HepG2 (cell line): ENCODE measurements at regions not wholly inside any gene's neighbourhood (a gene's known extent, or its start where the extent isn't known, plus 50 kb on each side); places are given as distances from the start of the nearest gene placed in this dataset.

Experiments used
- CCAR2 ChIP-seq: fragments of 200-400 bp; formaldehyde crosslinking; optimal IDR thresholded peaks from 2 replicates; pipeline ENCODE3; 2018; ENCODE audit warnings: low read depth, mild to moderate bottlenecking, low read length, moderate library complexity
- GTF2F1 ChIP-seq: fragments of 150-350 bp; IDR thresholded peaks from 2 replicates; pipeline ENCODE4 v1.6.1; 2014; ENCODE audit warnings: low read length
- HDAC2 ChIP-seq: sonication (generic); formaldehyde crosslinking; IDR thresholded peaks from 2 replicates; pipeline ENCODE4 v1.4.0; 2020; ENCODE audit warnings: missing genetic modification reagents
- IKZF1 ChIP-seq: fragments of 450-650 bp; IDR thresholded peaks from 2 replicates; pipeline ENCODE4 v1.7.1; 2016
- NFE2L1 ChIP-seq: sonication (generic); formaldehyde crosslinking; IDR thresholded peaks from 2 replicates; pipeline ENCODE4 v1.4.0; 2020; ENCODE audit warnings: missing genetic modification reagents, mild to moderate bottlenecking, borderline replicate concordance
- SIN3A ChIP-seq: IDR thresholded peaks from 2 replicates; pipeline ENCODE4 v1.6.1; 2011; ENCODE audit warnings: low read depth, mild to moderate bottlenecking, control low read depth, low read length, borderline replicate concordance
- ZNF143 ChIP-seq: sonication (generic); formaldehyde crosslinking; IDR thresholded peaks from 2 replicates; pipeline ENCODE4 v1.4.0; 2020; ENCODE audit warnings: missing genetic modification reagents
- ZNF350 ChIP-seq: sonication (generic); formaldehyde crosslinking; IDR thresholded peaks from 2 replicates; pipeline ENCODE4 v1.4.0; 2020; ENCODE audit warnings: mild to moderate bottlenecking, low read depth, missing genetic modification reagents, borderline replicate concordance

GRCh38 chr2:116580209-116580608 is 1234.3 kb upstream of the DDX18 start:
- TF ChIP-seq NFE2L1 (CRISPR knock-in tag) (no peak), GTF2F1 (no peak), IKZF1 (no peak), SIN3A (no peak), CCAR2 (no peak), HDAC2 (no peak), ZNF350 (no peak), ZNF143 (CRISPR knock-in tag) (no peak)
